ENCODE measurements at regions not wholly inside any gene's neighbourhood (a gene's known extent, or its start where the extent isn't known, plus 50 kb on each side); places are given as distances from the start of the nearest gene placed in this dataset.

- H3K4me3 ChIP-seq (ENCODE audit: low read depth, low read length): no peak overlapping the region
- no peak for DNase-seq (ENCODE audit: low read depth, low spot score)
- in situ Hi-C loops (cut with HindIII; ENCODE audit: low sequenced_read_pairs): no loop called here
- no peak for TF ChIP-seq CTCF (IDR thresholded peaks at IDR 0.05; ENCODE audit: low read depth, low read length)
Observed at GRCh38 chr3:34863485-34863884, 775.8 kb upstream of the ARPP21 start.

- TF ChIP-seq CTCF (IDR thresholded peaks at IDR 0.05; ENCODE audit: low read depth, low read length): no peak
- DNase-seq (ENCODE audit: low read depth, low spot score): peak; percentile 70
- no peak overlapping the region for H3K4me3 ChIP-seq (ENCODE audit: low read depth, low read length)
- in situ Hi-C loops (cut with HindIII; ENCODE audit: low sequenced_read_pairs): no loop called here
Observed at GRCh38 chr3:34864011-34864410, 775.3 kb upstream of the ARPP21 start.

GRCh38 chr3:34865346-34865745, 774.0 kb upstream of the ARPP21 start:
- TF ChIP-seq CTCF (IDR thresholded peaks at IDR 0.05; ENCODE audit: low read depth, low read length): no peak
- no peak overlapping the region for H3K4me3 ChIP-seq (ENCODE audit: low read depth, low read length)
- in situ Hi-C loops (cut with HindIII; ENCODE audit: low sequenced_read_pairs): no loop called here
- DNase-seq (ENCODE audit: low read depth, low spot score): no peak

- in situ Hi-C loops (cut with HindIII; ENCODE audit: low sequenced_read_pairs): no loop called here
- TF ChIP-seq CTCF (IDR thresholded peaks at IDR 0.05; ENCODE audit: low read depth, low read length): no peak
- DNase-seq (ENCODE audit: low read depth, low spot score): no peak
- H3K4me3 ChIP-seq (ENCODE audit: low read depth, low read length): no peak overlapping the region
Observed at GRCh38 chr3:34868935-34869334, 770.4 kb upstream of the ARPP21 start.

GRCh38 chr3:34869696-34870095, 769.6 kb upstream of the ARPP21 start:
- TF ChIP-seq CTCF (IDR thresholded peaks at IDR 0.05; ENCODE audit: low read depth, low read length): no peak
- no peak for DNase-seq (ENCODE audit: low read depth, low spot score)
- H3K4me3 ChIP-seq (ENCODE audit: low read depth, low read length): no peak overlapping the region
- in situ Hi-C loops (cut with HindIII; ENCODE audit: low sequenced_read_pairs): no loop called here

- no peak overlapping the region for H3K4me3 ChIP-seq (ENCODE audit: low read depth, low read length)
- DNase-seq (ENCODE audit: low read depth, low spot score): no peak
- in situ Hi-C loops (cut with HindIII; ENCODE audit: low sequenced_read_pairs): no loop called here
- no peak for TF ChIP-seq CTCF (IDR thresholded peaks at IDR 0.05; ENCODE audit: low read depth, low read length)
Observed at GRCh38 chr3:34872406-34872805, 766.9 kb upstream of the ARPP21 start.

GRCh38 chr3:34876997-34877396, 762.3 kb upstream of the ARPP21 start:
- DNase-seq (ENCODE audit: low read depth, low spot score): no peak
- in situ Hi-C loops (cut with HindIII; ENCODE audit: low sequenced_read_pairs): no loop called here
- H3K4me3 ChIP-seq (ENCODE audit: low read depth, low read length): no peak overlapping the region
- no peak for TF ChIP-seq CTCF (IDR thresholded peaks at IDR 0.05; ENCODE audit: low read depth, low read length)
